ENCODE measurements at regions not wholly inside any gene's neighbourhood (a gene's known extent, or its start where the extent isn't known, plus 50 kb on each side); places are given as distances from the start of the nearest gene placed in this dataset.

GRCh38 chr10:78702876-78703275 is 365.9 kb upstream of the ZMIZ1 start:
- H3K23ac ChIP-seq (ENCODE audit: low read length), result no peak overlapping the region
- H2AK5ac ChIP-seq (ENCODE audit: low read length), result no peak overlapping the region
- H3K4me2 ChIP-seq (ENCODE audit: low read length), result no peak overlapping the region
- no peaks in the 10 kb centered on the region for H3K27me3 ChIP-seq (ENCODE audit: insufficient read depth, low read length, poor library complexity)
- no peak overlapping the region for H2BK5ac ChIP-seq (ENCODE audit: low read length)
- WGBS (ENCODE audit: extremely low coverage, insufficient coverage, low lambda C conversion rate), result no CpG with 5 or more reads among the region's 6 CpGs
- no peaks in the 10 kb centered on the region for H3K36me3 ChIP-seq (ENCODE audit: control insufficient read depth, insufficient read depth, low read length)
- no peak overlapping the region for H3K4ac ChIP-seq (ENCODE audit: low read depth, low read length)
- DNase-seq, result no peak
- no peak overlapping the region for H3K9ac ChIP-seq (ENCODE audit: low read length)
- H4K8ac ChIP-seq (ENCODE audit: low read depth, low read length), result no peak overlapping the region
- no peak overlapping the region for H3K4me3 ChIP-seq (ENCODE audit: low read length)
- H3K27ac ChIP-seq (ENCODE audit: low read depth, low read length), result no peak overlapping the region
- no peak overlapping the region for H2BK15ac ChIP-seq (replicated peaks; ENCODE audit: low read depth)
- no peak overlapping the region for H4K5ac ChIP-seq (ENCODE audit: low read length)
- no peak overlapping the region for H3K18ac ChIP-seq (ENCODE audit: low read length)
- no peaks in the 10 kb centered on the region for H3K79me2 ChIP-seq (ENCODE audit: control insufficient read depth, insufficient read depth, low read length)
- H2BK120ac ChIP-seq (ENCODE audit: low read depth, low read length), result no peak overlapping the region
- no peaks in the 10 kb centered on the region for H3K79me1 ChIP-seq (ENCODE audit: low read length)
- no peak overlapping the region for H3K56ac ChIP-seq (ENCODE audit: low read length)
- H3K4me1 ChIP-seq (ENCODE audit: control insufficient read depth, low read depth, low read length), result no peaks in the 10 kb centered on the region

- DNase-seq, result no peak
- Histone ChIP-seq H3K4ac (ENCODE audit: low read depth, low read length) (no peak overlapping the region), H3K79me2 (ENCODE audit: control insufficient read depth, insufficient read depth, low read length) (no peaks in the 10 kb centered on the region), H3K18ac (ENCODE audit: low read length) (no peak overlapping the region), H3K4me1 (ENCODE audit: control insufficient read depth, low read depth, low read length) (no peaks in the 10 kb centered on the region), H3K56ac (ENCODE audit: low read length) (no peak overlapping the region), H3K23ac (ENCODE audit: low read length) (no peak overlapping the region), H4K8ac (ENCODE audit: low read depth, low read length) (no peak overlapping the region), H3K9ac (ENCODE audit: low read length) (no peak overlapping the region), H3K27ac (ENCODE audit: low read depth, low read length) (no peak overlapping the region), H2BK5ac (ENCODE audit: low read length) (no peak overlapping the region), H2AK5ac (ENCODE audit: low read length) (no peak overlapping the region), H3K36me3 (ENCODE audit: control insufficient read depth, insufficient read depth, low read length) (no peaks in the 10 kb centered on the region), H3K27me3 (ENCODE audit: insufficient read depth, low read length, poor library complexity) (no peaks in the 10 kb centered on the region), H3K4me2 (ENCODE audit: low read length) (no peak overlapping the region), H3K4me3 (ENCODE audit: low read length) (no peak overlapping the region), H3K79me1 (ENCODE audit: low read length) (no peaks in the 10 kb centered on the region), H2BK120ac (ENCODE audit: low read depth, low read length) (no peak overlapping the region), H2BK15ac (replicated peaks; ENCODE audit: low read depth) (no peak overlapping the region), H4K5ac (ENCODE audit: low read length) (no peak overlapping the region)
- WGBS (ENCODE audit: extremely low coverage, insufficient coverage, low lambda C conversion rate), result no CpG with 5 or more reads among the region's 6 CpGs
These were observed 365.2 kb upstream of the ZMIZ1 start for GRCh38 chr10:78703593-78703992.

GRCh38 chr10:78706256-78706655 is 362.5 kb upstream of the ZMIZ1 start:
- Histone ChIP-seq H2BK5ac (ENCODE audit: low read length) (no peak overlapping the region), H3K4me1 (ENCODE audit: control insufficient read depth, low read depth, low read length) (no peaks in the 10 kb centered on the region), H3K9ac (ENCODE audit: low read length) (no peak overlapping the region), H3K27me3 (ENCODE audit: insufficient read depth, low read length, poor library complexity) (no peaks in the 10 kb centered on the region), H3K36me3 (ENCODE audit: control insufficient read depth, insufficient read depth, low read length) (no peaks in the 10 kb centered on the region), H3K4me3 (ENCODE audit: low read length) (no peak overlapping the region), H3K79me1 (ENCODE audit: low read length) (no peaks in the 10 kb centered on the region), H3K23ac (ENCODE audit: low read length) (no peak overlapping the region), H3K18ac (ENCODE audit: low read length) (no peak overlapping the region), H2AK5ac (ENCODE audit: low read length) (no peak overlapping the region), H3K56ac (ENCODE audit: low read length) (no peak overlapping the region), H4K5ac (ENCODE audit: low read length) (no peak overlapping the region), H3K27ac (ENCODE audit: low read depth, low read length) (no peak overlapping the region), H4K8ac (ENCODE audit: low read depth, low read length) (no peak overlapping the region), H3K4ac (ENCODE audit: low read depth, low read length) (no peak overlapping the region), H3K4me2 (ENCODE audit: low read length) (no peak overlapping the region), H2BK120ac (ENCODE audit: low read depth, low read length) (no peak overlapping the region), H2BK15ac (replicated peaks; ENCODE audit: low read depth) (no peak overlapping the region), H3K79me2 (ENCODE audit: control insufficient read depth, insufficient read depth, low read length) (no peaks in the 10 kb centered on the region)
- no CpG with 5 or more reads among the region's 2 CpGs for WGBS (ENCODE audit: extremely low coverage, insufficient coverage, low lambda C conversion rate)
- no peak for DNase-seq

DNA sequence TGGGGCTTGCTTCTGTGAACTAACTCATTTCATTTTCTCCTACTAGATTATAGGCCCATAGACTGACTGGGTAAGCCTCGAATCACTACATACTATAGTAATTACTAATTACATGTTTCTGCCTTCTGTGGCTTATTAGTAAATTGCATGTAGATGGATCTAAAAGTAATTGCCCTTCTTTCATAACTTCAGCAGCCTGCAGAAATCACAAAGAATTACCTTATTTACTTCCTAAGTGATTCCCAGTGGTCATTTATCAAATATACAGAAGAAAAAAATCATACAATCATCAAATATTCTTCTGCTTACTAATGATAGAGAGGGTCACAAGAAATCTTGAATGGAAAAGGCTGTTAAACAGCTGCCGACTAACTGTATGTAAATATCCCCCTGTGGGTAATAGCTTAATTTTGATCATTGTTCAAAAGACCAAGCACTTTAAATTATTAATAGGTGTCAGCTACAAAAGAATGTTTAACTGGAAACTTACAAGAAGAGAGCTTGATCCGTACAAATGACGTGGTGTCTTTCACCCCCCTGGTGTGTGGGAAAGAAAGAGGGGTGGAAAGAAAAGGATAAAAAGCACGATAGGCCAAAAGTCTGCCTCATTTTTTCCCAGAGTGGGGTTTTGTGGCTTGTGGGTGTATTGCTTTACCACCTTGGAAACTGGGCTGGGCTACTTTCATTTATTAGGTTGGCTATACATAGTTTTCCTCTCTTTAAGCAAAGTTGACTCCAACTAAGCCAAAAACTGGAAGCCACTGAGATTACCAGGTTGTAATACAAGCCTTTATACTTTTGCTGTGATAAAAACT is 361.8 kb upstream of the ZMIZ1 start:
- no peaks in the 10 kb centered on the region for H3K79me1 ChIP-seq (ENCODE audit: low read length)
- H2AK5ac ChIP-seq (ENCODE audit: low read length), result no peak overlapping the region
- H3K23ac ChIP-seq (ENCODE audit: low read length), result no peak overlapping the region
- no peaks in the 10 kb centered on the region for H3K79me2 ChIP-seq (ENCODE audit: control insufficient read depth, insufficient read depth, low read length)
- H2BK5ac ChIP-seq (ENCODE audit: low read length), result no peak overlapping the region
- H3K9ac ChIP-seq (ENCODE audit: low read length), result no peak overlapping the region
- H2BK120ac ChIP-seq (ENCODE audit: low read depth, low read length), result no peak overlapping the region
- no peak overlapping the region for H3K27ac ChIP-seq (ENCODE audit: low read depth, low read length)
- no peak overlapping the region for H2BK15ac ChIP-seq (replicated peaks; ENCODE audit: low read depth)
- H3K4me3 ChIP-seq (ENCODE audit: low read length), result no peak overlapping the region
- no peak overlapping the region for H3K56ac ChIP-seq (ENCODE audit: low read length)
- H4K5ac ChIP-seq (ENCODE audit: low read length), result no peak overlapping the region
- no peak overlapping the region for H3K4ac ChIP-seq (ENCODE audit: low read depth, low read length)
- H3K4me1 ChIP-seq (ENCODE audit: control insufficient read depth, low read depth, low read length), result no peaks in the 10 kb centered on the region
- H3K27me3 ChIP-seq (ENCODE audit: insufficient read depth, low read length, poor library complexity), result no peaks in the 10 kb centered on the region
- no peak overlapping the region for H4K8ac ChIP-seq (ENCODE audit: low read depth, low read length)
- no peak for DNase-seq
- no CpG with 5 or more reads among the region's 5 CpGs for WGBS (ENCODE audit: extremely low coverage, insufficient coverage, low lambda C conversion rate)
- no peak overlapping the region for H3K4me2 ChIP-seq (ENCODE audit: low read length)
- H3K18ac ChIP-seq (ENCODE audit: low read length), result no peak overlapping the region
- H3K36me3 ChIP-seq (ENCODE audit: control insufficient read depth, insufficient read depth, low read length), result no peaks in the 10 kb centered on the region

- H3K79me2 ChIP-seq (ENCODE audit: control insufficient read depth, insufficient read depth, low read length), result no peaks in the 10 kb centered on the region
- no peaks in the 10 kb centered on the region for H3K27me3 ChIP-seq (ENCODE audit: insufficient read depth, low read length, poor library complexity)
- H3K4me3 ChIP-seq (ENCODE audit: low read length), result no peak overlapping the region
- H4K5ac ChIP-seq (ENCODE audit: low read length), result no peak overlapping the region
- no CpG with 5 or more reads among the region's 4 CpGs for WGBS (ENCODE audit: extremely low coverage, insufficient coverage, low lambda C conversion rate)
- H3K18ac ChIP-seq (ENCODE audit: low read length), result no peak overlapping the region
- no peak overlapping the region for H2BK15ac ChIP-seq (replicated peaks; ENCODE audit: low read depth)
- H2BK5ac ChIP-seq (ENCODE audit: low read length), result no peak overlapping the region
- H3K9ac ChIP-seq (ENCODE audit: low read length), result no peak overlapping the region
- H2AK5ac ChIP-seq (ENCODE audit: low read length), result no peak overlapping the region
- H3K36me3 ChIP-seq (ENCODE audit: control insufficient read depth, insufficient read depth, low read length), result no peaks in the 10 kb centered on the region
- no peak overlapping the region for H2BK120ac ChIP-seq (ENCODE audit: low read depth, low read length)
- DNase-seq, result no peak
- H3K27ac ChIP-seq (ENCODE audit: low read depth, low read length), result no peak overlapping the region
- H3K56ac ChIP-seq (ENCODE audit: low read length), result no peak overlapping the region
- H3K4ac ChIP-seq (ENCODE audit: low read depth, low read length), result no peak overlapping the region
- no peak overlapping the region for H3K4me2 ChIP-seq (ENCODE audit: low read length)
- no peaks in the 10 kb centered on the region for H3K4me1 ChIP-seq (ENCODE audit: control insufficient read depth, low read depth, low read length)
- H4K8ac ChIP-seq (ENCODE audit: low read depth, low read length), result no peak overlapping the region
- H3K79me1 ChIP-seq (ENCODE audit: low read length), result no peaks in the 10 kb centered on the region
- no peak overlapping the region for H3K23ac ChIP-seq (ENCODE audit: low read length)
These were observed 361.0 kb upstream of the ZMIZ1 start for GRCh38 chr10:78707745-78708144.

DNA sequence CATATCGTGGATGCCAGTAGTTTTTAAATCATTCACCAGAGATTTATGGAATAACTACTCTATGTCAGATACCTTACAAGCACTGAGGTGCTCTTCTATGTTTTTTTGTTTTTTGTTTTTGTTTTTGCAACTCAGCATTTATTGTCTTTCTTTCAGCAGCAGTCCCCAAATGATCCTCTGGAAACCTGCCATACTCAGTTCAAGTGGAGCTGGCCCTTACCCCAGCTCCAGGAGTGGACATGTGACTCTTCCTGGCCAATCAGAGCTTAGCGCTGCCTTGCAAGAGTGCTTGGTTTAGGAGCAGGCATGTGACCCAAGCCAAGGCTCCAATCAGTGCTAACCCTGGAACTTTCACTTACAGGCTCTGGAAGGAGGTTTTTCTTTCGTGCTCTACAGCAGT is 356.6 kb upstream of the ZMIZ1 start:
- Histone ChIP-seq H4K8ac (ENCODE audit: low read depth, low read length) (no peak overlapping the region), H3K4me2 (ENCODE audit: low read length) (no peak overlapping the region), H3K23ac (ENCODE audit: low read length) (no peak overlapping the region), H3K79me2 (ENCODE audit: control insufficient read depth, insufficient read depth, low read length) (no peaks in the 10 kb centered on the region), H3K36me3 (ENCODE audit: control insufficient read depth, insufficient read depth, low read length) (no peaks in the 10 kb centered on the region), H3K4me1 (ENCODE audit: control insufficient read depth, low read depth, low read length) (no peaks in the 10 kb centered on the region), H2BK15ac (replicated peaks; ENCODE audit: low read depth) (no peak overlapping the region), H2AK5ac (ENCODE audit: low read length) (no peak overlapping the region), H3K27me3 (ENCODE audit: insufficient read depth, low read length, poor library complexity) (no peaks in the 10 kb centered on the region), H2BK120ac (ENCODE audit: low read depth, low read length) (no peak overlapping the region), H3K9ac (ENCODE audit: low read length) (no peak overlapping the region), H4K5ac (ENCODE audit: low read length) (no peak overlapping the region), H3K27ac (ENCODE audit: low read depth, low read length) (no peak overlapping the region), H3K79me1 (ENCODE audit: low read length) (no peaks in the 10 kb centered on the region), H3K4ac (ENCODE audit: low read depth, low read length) (no peak overlapping the region), H3K56ac (ENCODE audit: low read length) (no peak overlapping the region), H3K4me3 (ENCODE audit: low read length) (no peak overlapping the region), H3K18ac (ENCODE audit: low read length) (no peak overlapping the region), H2BK5ac (ENCODE audit: low read length) (no peak overlapping the region)
- no CpG with 5 or more reads among the region's 3 CpGs for WGBS (ENCODE audit: extremely low coverage, insufficient coverage, low lambda C conversion rate)
- DNase-seq, result peak; percentile 46

Measured in mesendoderm (in vitro differentiated cells).